Loucy (cell line): ENCODE measurements at regions not wholly inside any gene's neighbourhood (a gene's known extent, or its start where the extent isn't known, plus 50 kb on each side); places are given as distances from the start of the nearest gene placed in this dataset.

Experiments used
- EZH2phosphoT487 ChIP-seq: fragments of 200-600 bp; IDR thresholded peaks from 2 replicates; pipeline ENCODE4 v1.6.1; 2018; ENCODE audit warnings: antibody characterized with exemption, mild to moderate bottlenecking, moderate library complexity, borderline replicate concordance
- TF ChIP-seq, protein P1 (sequence below): fragments of 200-600 bp; sonication (generic); conservative IDR thresholded peaks from 2 replicates; pipeline ENCODE4 v1.5.1; 2014; ENCODE audit warnings: mild to moderate bottlenecking, antibody characterized with exemption, low read length

DNA sequence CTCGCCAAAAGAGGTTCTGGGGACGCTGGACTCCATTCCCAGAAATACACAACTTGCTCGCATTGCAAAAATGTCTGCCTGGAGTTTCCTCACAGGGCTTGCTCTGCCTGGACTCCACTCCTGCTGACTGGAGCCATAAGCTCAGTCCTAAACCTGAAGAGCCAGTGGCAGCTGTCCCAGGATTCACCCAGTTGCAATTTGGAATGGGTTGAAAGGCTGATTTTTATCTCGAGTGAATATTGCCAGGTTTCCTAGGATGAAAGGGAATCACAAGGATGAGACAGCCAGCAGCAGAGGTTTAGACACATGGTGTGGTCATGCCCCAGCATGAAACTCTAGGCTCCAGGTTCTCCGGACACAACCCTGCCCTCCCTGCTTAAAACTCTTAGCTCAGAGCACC lies 223.3 kb downstream of the BMP7 start:
- TF ChIP-seq, protein P1, sequence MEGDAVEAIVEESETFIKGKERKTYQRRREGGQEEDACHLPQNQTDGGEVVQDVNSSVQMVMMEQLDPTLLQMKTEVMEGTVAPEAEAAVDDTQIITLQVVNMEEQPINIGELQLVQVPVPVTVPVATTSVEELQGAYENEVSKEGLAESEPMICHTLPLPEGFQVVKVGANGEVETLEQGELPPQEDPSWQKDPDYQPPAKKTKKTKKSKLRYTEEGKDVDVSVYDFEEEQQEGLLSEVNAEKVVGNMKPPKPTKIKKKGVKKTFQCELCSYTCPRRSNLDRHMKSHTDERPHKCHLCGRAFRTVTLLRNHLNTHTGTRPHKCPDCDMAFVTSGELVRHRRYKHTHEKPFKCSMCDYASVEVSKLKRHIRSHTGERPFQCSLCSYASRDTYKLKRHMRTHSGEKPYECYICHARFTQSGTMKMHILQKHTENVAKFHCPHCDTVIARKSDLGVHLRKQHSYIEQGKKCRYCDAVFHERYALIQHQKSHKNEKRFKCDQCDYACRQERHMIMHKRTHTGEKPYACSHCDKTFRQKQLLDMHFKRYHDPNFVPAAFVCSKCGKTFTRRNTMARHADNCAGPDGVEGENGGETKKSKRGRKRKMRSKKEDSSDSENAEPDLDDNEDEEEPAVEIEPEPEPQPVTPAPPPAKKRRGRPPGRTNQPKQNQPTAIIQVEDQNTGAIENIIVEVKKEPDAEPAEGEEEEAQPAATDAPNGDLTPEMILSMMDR, result no peak
- TF ChIP-seq EZH2phosphoT487, result no peak
